IPS DF 4.7 (cell line): ENCODE measurements at regions not wholly inside any gene's neighbourhood (a gene's known extent, or its start where the extent isn't known, plus 50 kb on each side); places are given as distances from the start of the nearest gene placed in this dataset.
A peak's percentile ranks its signal among the peaks of the same experiment; 100 is the strongest.

Experiments used
- DNase-seq: peaks from one replicate; pipeline ENCODE4 v3.0.0-alpha.2; 2013; ENCODE audit warnings: low spot score; ENCODE audit errors: extremely low read depth

DNA sequence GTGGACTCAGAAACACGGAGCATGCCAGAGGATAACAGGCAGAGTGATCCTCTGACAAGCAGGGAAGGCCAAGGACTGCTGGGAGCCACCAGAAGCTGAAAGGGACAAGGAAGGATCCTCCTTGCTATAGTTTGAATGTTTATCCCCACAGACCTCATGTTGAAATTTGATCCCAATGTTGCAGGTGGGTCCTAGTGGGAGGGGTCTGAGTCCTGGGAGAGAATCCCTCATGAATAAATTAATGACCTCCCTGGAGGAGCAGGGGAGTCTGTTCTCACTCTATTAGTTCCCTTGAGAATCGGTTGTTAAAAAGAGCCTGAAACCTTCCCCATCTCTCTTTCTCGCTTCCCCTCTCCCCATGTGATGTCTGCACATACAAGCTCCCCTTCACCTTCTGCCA is 124.4 kb downstream of the FBXO15 start:
- no peak for DNase-seq

DNA sequence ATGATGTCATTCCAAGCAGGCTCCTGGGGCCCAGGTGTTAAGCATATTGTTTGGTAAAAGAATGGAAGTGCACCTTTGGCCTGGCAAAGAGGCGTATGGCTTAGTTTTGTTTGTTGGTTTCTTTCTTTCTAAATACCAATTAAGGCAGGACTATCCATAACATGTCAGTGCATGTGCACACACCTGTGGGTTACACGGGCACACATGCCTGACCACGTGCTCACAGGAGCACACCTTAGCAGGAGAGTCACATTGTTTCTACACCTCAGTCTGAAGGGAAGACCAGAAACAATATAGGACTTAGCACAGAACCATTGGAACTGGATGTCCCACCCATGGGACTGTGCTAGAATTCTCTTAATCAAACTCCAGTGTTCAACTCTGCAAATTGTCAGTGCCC is 127.8 kb downstream of the FBXO15 start:
- no peak for DNase-seq

DNA sequence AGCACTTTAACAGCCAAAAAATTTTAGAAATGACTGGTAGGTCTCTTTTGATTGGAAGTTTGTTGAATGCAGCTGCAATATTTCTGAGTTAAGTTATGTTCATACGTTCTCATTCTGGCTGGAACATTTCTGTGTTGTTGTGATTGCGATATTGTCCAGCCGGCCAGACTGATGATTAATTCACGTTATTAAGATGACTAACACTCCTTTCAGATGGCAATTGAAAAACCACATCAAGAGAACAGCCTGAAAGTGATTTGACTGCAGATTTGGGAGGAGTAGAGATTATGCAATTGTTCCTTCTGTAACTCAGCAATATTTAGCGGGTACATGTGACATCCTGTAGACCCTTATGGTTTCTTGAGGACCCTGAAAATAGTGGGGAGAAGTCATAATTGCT is 133.7 kb downstream of the FBXO15 start:
- no peak for DNase-seq

DNA sequence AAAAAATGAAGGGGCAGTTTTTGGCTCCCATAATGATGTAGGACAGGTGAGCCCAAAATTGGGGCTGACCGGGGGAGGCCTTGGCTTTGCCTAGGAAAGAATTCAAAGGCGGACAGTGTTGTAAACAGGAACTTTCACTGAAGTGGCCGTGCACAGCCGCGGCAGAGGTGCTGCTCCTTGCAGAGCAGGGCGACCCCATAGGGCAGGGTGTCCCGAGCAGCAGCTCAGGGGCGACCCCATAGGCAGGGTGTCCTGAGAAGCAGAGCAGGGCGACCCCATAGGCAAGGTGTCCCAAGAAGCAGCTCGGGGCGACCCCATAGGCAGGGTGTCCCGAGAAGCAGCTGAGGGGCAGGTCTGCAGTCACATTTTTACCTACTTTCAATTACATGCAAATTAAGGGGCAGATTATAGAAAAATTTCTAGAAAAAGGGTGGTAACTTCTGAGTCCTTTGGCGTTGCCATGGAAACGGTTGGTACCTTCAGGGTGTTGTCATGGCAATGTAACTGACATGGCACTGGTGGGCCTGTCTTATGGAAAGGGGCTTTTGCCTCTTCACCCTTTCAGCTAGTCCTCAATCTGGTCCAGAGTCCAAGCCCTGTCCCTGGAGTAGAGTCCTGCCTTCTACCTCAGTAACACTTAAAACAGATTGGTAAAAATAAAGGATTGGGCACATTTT is 134.5 kb downstream of the FBXO15 start:
- DNase-seq: no peak

DNA sequence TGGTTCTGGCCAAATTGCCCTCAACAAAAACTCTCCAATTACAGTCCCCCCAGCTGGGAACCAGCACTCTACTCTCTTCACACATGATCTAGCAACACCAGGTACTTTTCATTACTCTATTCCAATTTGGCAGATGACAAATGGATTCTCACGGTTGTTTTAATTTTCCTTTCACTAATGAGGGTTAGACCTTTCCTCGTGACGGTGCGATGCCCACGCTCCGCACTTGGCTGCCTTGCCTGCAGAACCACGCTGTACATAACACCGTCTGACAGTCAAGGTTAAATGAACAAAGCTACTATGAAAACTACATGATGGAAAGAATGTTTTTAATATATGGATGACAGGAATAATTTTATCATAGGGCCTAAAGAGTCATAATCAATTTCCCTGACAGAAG is 141.5 kb downstream of the FBXO15 start:
- no peak for DNase-seq

DNA sequence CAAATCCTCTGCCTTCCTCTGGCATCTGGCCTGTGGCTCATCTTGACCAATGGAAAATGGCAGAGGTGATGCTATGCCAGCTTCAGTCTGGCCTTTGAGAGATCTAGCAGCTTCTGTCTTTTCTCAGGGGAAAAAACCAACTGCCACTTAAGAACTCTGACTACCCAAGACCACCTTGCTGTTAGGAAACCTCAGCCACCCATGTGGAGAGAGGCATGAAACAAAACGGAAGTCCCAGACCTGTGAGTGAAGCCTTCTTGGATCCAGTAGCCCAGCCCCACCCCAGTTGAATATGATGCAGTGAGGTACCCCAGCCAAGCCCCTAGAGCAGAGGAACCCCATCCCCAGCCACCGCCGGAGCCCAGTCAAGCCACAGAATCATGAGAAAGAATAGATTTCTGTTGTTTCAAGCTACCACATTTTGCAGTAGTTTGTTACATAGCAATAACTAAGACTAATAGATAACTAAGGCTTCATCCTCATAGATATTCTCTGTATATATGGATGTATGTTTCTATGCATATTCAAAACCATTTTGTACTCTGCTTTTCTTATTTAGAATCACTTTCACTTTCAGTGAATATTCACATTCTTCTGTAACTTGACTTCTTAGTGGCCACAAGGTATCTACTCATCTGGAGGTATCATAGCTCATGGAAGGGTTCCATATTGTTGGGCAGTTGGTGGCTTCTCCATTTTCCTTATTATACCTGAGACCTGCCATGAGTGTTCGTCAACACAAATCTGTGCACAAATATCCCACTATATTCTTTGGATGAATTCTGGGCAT is 142.1 kb downstream of the FBXO15 start:
- no peak for DNase-seq

DNA sequence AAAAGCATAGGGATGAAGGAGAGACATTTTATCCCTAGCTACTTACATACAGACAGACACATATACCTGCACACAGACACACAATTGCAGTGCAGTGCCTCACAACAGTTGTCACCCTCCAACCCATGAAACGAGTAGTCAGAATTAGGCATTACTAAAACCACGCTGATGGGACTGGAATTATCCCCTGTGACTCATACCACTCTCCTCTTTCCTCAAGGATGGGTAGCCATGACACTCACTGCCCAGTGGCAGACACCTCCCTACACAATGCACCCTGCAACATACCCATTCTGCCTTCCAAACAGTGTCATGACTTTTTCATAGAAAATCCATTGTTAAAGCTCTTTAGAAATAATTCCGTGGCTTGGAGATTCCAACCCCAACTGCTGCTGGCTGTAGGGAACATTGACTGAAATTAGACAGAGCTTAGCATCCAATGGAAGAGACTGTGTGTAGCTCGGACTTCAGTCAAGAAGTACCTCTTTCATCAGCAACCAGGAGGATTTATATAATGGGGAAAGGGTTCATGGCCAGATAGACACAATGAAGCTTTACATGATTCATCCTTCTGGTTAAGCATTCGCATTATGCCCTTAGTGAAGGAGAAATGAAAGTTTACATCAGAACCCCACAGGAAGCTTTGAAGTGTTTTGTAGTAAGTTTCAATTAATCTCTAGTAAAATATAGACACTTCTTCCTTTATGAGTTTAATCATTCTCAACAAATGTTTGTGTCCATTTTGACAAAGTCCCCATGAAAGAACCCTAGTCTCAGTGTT is 155.2 kb downstream of the FBXO15 start:
- DNase-seq: no peak

DNA sequence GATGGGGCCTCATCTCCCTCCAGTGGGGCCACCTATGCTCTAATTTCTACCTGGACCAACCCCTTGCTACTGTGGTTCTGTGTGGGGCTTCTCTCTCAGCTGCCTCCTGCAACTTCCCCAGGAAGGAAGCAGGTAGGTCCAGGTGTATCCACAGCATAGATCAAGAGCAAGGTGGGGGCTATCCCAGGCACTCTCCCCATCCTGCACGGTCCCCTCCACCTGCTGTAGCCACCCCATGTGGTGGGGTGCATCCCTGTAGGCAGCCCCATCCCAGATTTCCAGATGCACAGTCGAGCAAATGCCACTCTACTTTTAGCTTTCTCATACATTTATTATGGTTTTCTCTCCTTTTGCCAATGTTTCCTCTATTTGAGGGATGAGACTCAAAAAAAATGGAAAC is 156.1 kb downstream of the FBXO15 start:
- no peak for DNase-seq

DNA sequence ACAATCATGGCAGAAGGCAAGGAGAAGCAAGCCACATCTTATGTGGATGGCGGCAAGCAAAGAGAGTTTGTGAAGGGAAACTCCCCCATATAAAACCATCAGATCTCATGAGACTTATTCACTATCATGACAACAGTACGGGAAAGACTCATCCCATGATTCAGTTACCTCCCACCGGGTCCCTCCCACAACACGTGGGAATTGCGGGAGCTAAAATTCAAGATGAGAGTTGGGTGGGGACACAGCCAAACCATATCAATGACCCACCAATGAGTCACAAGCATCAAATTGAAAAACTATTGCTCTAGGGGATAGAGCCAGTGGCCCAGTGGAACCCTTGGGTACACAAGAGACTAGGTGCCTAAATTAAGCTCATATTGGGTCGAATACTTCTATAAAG is 157.4 kb downstream of the FBXO15 start:
- DNase-seq: no peak

DNA sequence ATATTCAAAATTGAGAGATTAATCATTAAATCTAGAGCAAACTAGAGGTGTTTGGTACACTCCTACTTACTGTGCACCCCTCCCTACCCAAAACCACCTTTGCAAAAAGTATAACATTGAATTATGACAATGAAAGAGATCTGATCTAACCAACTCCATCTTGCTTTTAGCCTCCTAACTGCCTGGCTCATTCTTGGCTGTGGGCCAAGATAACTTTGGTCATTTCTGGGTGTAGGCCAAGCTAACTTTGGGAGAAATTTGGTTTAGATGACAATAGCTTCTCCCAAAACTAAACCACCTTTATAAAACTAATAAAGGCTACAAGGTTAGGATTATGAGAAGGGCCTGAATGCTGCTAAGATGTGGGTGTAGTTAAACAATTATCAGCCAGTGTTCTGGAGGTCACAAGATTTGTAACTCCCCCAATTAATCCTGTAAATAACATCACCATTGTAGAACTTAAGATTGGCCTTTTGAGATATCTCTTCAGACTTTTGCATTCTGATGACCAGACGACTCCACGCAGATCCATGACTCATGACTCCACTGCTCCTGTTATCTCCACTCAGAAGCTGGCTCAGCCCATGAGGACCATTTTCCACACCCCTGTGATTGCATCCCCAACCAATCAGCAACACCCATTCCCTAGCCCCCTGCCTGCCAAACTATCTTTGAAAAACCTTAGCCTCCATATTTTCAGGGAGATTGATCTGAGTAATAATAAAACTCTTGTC is 160.2 kb downstream of the FBXO15 start:
- DNase-seq: no peak

DNA sequence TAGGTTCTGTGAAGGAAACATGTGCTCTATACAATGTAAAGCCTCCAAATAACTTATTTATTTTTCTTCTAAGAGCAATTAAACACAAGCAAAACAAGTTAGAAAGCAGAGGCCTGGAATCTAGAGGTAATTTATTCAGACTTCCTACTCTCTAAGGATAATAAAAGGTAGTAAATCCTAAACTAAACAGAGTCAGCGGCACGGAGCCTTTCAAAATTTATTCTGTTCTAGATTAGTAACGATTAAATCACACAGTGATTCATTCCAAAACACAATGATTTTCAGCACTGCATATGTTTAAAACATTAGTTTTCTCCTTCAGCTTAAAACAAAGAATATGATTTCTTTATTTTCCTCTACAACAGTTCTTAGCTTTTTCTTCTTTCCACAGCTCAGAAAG is 160.9 kb downstream of the FBXO15 start:
- no peak for DNase-seq

DNA sequence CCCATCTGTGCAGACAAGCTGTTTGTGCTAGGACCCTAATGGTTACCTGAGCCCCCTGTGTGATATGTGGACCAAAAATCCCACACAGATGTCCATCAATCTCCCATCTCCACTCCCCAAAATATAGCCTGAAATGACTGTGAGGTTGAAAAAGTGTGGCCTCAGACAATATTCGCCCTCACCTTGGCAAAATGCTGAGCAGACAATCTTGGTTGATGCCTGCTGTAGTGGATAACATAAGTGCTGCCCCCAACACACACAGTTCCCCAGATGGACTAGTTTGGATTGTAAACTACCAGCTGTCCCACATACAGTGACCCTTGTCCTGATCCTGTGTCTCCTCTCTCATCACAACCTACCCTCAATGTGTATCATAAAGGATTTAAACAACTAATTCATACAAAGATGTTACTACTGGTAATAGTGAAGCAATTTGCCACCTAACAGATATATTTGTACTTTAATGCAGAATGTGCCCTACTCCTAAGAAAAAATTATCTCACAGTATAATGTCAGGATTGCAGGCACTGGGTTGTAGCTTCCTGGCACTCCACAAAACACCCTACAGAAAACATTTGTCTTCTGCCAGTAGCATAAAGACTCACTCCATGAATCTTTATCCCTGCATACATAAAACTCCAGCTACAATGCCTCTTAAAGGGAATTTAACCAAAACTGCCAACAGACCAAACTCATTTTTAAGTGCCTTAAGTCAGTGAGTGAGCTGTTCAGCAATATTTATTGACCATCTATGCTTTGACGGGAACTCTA is 161.6 kb downstream of the FBXO15 start:
- no peak for DNase-seq

DNA sequence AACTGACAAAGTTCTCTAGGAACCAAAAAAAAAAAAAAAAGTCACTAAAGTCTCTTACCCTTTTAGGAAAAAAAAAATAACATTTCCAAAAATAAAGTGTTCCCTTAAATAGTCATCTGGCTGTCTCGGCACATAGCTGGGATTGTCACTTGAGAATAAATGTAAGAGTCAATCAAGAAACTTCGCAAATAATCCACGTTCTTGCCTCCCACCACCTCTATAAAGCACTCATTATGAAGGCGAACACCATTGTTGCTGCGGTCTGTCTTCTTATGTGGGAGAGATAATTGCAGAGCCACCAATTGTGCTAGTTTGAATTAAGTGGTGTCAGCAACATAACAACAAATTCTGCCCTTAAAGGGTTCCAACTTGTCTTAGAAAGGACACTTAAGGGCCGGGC is 163.7 kb downstream of the FBXO15 start:
- DNase-seq: no peak

DNA sequence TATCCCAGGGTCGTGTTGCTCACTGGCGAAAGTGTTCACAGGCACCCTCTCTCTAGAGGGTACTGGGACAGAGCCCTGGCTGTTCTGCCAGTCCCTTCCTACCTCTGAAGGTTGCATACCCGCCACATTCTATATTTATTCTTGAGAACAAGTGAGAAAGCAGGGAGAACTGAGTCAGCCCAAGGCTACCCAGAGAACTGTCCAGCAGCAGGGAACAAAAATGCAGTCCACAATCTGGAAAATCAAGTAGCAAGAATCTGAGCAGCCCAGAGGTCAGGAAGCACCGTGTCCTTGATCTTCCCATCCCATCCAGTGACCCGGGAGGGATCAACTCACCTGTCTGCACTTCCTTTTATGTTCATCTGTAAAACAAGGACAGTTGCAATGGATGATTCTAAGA is 164.1 kb downstream of the FBXO15 start:
- DNase-seq: no peak

DNA sequence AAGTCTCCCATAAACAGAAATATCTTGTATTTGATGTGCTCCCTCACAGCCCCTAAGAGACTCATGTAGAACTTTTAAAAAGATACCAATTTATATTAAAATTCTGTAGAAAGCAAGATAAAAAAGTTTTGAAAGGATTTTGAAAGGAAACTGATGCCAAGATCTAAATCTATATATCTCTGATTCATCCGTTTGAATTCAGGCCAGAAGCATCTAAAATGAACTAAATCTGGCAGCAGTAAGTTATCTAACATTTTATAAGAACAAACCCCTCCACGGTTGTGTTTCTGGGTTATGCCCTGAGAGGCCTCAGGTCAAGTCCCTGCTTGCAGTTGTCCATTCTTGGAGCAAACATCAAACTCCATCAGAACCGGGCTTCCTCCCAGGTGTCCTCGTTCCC is 165.8 kb downstream of the FBXO15 start:
- no peak for DNase-seq

DNA sequence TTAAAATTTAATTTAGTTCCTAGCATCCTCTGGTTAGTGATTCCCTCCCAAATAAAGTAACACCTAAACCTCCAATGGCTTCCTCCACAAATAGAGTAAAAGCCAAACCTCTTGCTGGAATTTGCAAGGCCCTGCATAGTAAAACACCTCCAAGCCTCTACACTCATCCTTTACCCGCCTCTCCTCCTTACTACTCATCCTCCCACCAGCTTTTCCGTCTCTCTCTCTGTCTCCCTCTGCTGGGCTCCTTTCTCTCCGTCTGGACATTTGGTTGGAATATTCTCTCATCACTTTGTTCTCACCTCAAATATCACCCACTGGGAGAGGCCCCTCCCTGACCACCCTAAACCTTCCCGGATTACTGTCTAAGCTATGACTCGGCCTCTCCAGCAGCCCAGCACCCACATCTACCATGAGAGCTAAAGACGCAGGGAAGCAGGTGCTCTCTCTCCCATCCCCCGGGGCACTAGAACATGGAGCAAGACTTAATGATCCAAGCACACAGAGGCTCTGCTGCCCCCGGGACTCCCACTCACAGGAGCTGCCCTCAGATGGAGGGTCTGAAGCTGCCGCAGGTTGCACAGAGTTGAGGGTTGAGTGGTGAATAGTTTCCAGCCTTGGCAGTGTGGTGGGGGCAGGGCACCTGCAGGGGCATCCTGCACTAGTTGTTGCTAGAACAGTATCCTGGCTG is 167.2 kb downstream of the FBXO15 start:
- DNase-seq: peak; percentile 19

DNA sequence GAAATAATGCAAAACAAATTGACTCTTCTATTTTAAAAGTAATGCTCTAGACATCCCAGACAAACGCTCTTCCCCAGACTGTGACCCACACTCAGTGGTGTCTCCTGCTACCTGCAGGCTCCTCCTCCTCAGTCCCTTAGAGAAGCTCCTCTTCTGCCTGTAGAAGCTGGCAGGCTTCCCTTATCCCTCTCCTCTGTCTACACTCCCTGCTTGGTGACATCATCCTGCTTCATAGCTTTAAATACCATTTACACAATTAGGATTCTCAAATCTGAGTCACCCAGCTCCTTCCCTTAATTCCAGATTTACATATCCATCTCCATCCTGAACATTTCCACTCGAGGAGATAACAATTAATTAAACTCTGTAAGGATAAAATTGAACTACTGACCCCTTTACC is 167.9 kb downstream of the FBXO15 start:
- DNase-seq: no peak

DNA sequence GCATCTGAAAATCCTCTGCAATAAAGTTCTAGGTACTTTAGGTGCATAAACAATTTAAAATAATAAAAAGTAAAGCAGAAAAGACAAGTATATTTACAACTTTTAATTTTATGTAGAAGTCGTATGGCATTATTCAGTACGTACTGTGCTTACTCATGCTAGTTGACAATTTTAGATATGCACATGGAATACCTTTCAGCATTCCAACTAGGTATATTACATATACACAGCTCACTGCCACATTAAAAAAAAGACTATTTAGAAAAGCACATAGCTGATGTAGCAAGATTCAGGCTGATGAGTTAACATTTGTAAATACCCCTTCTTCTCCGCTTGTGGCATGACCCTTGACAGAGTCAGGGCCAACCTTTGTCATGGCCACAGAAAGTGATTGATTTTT is 171.2 kb downstream of the FBXO15 start:
- no peak for DNase-seq

DNA sequence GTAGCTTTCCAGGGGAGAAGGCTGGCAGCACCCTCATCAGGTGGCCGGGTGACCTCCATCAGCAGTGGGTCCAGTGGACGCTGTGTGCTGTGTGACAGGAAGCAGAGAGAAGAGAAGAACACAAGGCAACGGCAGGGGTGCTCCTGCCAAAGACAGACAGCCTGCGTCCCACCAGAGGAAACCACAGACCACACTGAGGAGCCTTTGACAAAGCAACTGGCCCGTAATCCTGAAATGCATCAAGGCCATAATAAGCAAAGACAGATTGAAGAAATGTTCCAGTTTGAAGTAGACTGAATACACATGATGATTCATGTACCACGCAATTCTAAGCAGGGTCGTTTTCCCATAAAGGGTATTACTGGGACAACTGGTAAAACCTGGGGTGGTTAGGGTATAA is 172.4 kb downstream of the FBXO15 start:
- no peak for DNase-seq

DNA sequence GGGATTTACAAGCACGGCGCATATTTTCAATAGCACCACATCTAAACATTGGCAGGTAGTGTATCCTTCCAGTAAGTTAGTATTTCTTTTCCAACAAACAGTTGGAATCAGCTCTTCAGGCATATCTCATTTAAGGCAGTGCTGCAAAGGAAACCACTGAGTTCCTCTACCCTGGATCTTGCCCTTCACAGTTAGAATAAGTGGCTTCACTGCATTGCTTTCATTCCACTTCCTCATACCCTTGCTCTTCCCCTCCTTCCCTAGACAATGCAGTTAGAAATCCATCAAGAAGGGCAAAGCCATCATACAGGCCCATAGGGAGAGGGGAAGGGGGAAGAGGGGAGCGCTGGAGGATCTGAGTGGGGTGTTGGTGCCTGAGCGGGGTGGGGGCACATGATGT is 173.7 kb downstream of the FBXO15 start:
- DNase-seq: no peak
